ENCODE measurements at regions not wholly inside any gene's neighbourhood (a gene's known extent, or its start where the extent isn't known, plus 50 kb on each side); places are given as distances from the start of the nearest gene placed in this dataset.

DNA sequence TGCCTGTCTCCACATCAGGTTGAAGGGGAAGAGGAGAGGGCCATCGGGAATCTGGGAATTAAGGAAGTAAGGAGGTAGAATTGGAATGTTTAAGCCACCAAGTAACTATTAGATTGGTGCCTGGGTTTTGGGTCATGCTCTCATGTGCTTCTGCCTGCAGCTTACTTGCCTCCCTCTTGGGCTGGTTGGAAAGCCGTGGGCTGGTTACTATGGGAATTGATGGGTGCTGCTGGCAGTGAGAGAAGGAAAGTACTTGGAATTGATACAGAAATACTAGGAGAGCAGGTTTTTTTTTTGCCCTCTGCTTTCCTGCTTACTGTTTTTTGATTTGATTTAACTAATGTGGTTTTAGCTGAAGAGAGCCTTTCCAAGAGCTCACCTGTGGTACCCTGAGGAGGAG lies 493.5 kb upstream of the RGS6 start:
- TF ChIP-seq, protein P1, sequence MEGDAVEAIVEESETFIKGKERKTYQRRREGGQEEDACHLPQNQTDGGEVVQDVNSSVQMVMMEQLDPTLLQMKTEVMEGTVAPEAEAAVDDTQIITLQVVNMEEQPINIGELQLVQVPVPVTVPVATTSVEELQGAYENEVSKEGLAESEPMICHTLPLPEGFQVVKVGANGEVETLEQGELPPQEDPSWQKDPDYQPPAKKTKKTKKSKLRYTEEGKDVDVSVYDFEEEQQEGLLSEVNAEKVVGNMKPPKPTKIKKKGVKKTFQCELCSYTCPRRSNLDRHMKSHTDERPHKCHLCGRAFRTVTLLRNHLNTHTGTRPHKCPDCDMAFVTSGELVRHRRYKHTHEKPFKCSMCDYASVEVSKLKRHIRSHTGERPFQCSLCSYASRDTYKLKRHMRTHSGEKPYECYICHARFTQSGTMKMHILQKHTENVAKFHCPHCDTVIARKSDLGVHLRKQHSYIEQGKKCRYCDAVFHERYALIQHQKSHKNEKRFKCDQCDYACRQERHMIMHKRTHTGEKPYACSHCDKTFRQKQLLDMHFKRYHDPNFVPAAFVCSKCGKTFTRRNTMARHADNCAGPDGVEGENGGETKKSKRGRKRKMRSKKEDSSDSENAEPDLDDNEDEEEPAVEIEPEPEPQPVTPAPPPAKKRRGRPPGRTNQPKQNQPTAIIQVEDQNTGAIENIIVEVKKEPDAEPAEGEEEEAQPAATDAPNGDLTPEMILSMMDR (IDR thresholded peaks at IDR 0.05): no peak
- TF ChIP-seq POLR2A (IDR thresholded peaks at IDR 0.05): no peak

Measured in uterus (tissue), 2 donors.